Raji (cell line): ENCODE measurements at regions not wholly inside any gene's neighbourhood (a gene's known extent, or its start where the extent isn't known, plus 50 kb on each side); places are given as distances from the start of the nearest gene placed in this dataset.

Experiments used
- POLR2A ChIP-seq: IDR thresholded peaks from 2 replicates; pipeline ENCODE4 v1.6.1; 2011; ENCODE audit warnings: low read depth, low read length, control low read depth; ENCODE audit not compliant: insufficient read depth

DNA sequence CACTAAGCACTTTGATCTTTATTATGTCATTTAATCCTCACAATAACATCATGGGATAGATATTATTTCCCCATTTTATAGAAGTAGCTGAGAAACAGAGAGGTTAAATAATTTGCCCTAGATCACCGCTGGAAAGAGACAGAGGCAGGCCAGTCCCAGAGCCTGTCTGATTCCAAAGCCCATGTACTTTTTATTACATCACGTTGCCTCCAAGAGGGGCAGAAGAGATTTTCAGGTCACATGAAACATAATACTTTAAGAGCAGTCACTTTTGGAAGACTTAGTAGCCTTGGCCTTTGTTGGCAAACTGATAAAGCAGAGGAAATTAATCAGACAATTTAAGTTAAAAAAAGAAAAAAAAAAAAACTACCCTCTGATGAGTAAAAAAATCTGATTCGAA is 200.2 kb upstream of the ARHGAP20 start:
- TF ChIP-seq POLR2A, result no peak

DNA sequence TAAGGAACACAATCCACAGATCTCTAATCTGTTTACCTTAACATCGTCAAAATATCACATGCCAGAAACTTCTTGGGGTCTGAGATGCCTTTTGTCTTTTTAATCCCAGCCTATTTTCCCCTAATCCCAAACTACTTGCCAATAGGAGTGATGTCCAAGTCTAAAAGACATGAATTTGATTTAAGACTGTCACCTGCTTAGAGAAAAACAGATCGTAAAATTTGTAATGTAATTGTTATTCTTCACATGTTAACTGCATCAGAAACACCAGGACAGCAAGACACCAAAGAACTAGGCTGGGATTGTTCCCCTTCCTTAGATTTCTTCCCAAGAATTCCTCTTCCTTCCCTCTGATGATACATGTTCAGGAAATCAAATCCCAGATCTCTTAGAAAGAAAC is 198.1 kb upstream of the ARHGAP20 start:
- TF ChIP-seq POLR2A, result no peak

DNA sequence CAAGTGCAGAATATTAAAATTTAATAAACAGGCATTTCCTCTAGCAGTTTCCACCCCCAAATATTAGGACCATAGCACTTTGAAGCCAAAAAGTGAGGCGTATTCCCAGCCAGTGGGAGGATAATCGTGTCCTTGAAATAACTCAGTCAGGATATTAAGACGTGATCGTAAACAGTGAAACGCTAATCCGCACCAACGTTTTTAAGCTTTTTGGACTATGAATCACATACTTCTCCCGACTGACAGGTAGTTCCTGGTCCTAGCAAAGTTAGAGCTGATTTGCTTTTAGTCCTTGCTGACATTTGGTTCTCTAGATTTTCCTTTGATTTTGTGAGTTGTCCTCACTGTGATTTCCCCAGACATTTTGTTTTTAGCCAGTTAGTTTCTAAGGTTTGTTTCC is 197.1 kb upstream of the ARHGAP20 start:
- TF ChIP-seq POLR2A, result no peak

DNA sequence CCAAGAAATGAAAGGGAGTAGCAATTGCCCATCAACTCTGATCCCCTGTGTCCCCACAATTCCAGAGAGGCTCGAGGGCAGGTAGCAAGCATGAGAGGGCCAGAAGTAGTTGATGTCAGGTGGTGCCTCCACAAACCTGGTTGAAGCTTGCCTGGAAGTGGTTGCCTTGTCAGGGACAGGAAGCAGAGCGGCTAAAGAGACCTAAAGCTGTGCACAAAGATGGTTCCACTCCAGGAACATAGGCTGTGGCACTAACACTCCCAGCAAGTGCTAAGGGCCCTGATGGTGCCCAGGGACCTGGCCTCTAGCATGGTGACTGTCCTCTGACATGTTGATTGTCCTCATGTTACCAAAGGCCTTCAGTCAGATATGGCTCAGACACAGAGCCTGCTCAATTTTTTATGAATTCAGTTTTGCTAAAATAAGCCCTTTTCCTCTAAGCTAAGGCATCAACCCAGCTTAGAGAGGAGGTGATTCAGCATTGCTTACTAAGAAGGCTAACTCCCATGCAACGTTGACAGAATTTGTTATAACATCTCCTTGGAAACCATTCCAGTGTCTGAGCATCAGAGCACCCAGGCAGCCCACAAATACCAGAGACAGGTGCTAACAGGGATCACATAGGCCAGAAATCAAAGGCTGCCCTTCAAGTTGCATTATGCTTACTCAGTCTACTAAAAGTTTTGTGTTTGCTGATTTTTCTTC is 196.3 kb upstream of the ARHGAP20 start:
- no peak for TF ChIP-seq POLR2A

DNA sequence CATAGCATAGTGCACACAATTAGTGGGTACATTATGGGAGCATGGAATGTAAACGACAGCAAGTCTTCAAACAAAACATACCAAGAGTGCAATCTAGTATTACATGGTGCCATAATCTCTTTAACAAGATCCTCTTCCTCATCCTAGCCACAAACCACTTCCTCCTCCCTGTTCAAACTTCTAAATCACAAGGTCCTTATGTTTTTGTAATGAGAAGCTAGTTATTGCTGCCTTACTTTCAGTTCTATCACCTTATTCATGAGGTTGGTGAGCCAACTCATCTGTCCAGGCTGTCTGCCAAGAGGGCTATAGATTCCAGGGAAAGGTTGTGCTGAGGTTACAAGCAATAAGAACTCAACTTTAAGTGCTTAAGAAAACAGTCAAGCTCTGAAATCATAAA is 195.4 kb upstream of the ARHGAP20 start:
- TF ChIP-seq POLR2A, result no peak

DNA sequence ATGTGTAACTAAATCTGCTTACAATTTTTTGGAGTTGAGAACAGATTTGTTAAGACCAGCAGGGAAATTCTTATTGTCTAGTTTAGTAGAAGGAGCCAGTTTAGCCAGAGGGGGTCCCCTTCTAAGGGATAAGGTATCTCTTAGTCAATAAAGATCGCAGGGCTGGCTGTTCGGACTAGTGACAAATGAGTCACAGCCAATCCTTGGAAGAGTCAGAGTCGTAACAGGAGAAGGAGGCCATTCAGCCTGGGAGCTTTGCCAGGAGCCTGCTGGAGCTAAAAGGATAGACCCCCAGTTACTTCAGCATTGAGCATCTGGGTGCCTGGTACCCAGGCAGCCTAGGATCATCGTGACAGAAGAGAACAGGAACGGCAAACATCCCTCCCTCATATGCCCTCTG is 191.6 kb upstream of the ARHGAP20 start:
- no peak for TF ChIP-seq POLR2A

DNA sequence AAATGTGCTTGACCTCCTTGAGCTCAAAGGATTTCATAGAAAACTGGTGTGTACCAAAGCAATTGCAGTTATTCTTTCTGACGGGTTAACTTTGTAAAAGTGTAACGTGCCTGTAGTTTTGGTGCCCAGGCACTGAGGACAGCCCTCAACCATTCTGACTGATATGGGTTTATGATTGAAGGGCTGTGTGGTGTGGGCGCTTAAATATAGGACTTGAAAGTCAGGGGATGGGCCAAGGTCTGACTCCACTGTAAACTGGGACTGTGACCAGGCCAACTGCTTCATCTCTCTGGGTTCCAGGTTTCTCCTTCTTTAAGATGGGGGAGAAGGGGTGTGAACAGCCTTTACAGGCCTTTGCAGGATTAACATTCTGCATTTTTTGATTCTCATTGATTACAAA is 191.1 kb upstream of the ARHGAP20 start:
- no peak for TF ChIP-seq POLR2A

DNA sequence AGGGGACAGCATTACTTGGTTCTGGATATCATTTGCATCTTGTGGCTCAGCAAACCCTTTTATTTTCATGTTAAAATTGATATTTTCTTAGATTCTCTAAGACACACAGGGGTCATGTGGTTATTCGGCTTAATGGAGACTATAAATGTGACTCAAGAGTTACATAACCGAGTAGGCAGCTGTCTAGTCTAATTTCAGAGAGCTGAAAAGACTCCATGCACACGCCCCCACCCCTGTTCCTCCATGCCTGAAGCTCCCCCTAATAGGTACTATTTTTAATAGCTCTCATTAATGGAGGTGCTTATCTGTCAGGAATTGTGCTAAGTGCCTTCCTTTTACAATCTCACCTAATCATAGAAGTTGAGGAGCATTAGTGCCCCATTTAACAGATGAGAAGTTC is 189.2 kb upstream of the ARHGAP20 start:
- no peak for TF ChIP-seq POLR2A

DNA sequence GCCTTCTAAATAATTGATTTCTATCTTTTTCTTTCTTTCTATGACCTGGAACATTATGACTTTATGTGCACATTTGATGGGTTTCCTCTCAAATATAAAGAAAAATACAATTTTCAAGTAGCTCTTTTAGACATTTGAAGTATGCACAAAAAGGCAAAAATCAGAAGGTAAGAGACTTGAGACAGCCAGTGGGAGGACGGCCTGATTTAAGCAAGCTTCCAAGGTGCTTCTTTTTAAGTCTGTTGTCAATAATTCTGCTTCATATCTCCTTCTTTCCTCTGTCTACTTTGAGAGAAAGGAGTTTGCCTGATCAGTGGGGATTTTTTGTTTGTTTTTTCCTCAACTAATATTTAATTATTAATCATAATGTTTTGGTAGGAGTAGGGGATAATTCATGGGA is 188.2 kb upstream of the ARHGAP20 start:
- no peak for TF ChIP-seq POLR2A

DNA sequence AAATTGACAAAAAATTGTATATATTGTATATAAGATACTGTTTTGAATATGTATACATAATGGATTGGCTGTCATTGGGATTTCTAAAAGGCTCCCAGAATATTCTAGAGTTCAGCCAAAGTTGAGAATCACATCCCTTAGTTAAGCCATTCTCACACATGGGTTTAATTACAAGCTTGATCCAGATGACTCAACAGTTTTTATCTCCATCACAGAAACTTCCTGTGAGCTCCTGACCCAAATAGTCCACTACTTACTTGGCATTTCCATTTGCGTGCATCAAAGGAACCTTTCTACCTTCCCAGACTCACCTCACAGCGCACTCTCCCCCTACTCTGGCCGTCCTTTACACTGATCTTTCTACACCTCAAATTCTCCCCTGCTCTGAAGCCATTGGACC is 184.8 kb upstream of the ARHGAP20 start:
- TF ChIP-seq POLR2A, result no peak

DNA sequence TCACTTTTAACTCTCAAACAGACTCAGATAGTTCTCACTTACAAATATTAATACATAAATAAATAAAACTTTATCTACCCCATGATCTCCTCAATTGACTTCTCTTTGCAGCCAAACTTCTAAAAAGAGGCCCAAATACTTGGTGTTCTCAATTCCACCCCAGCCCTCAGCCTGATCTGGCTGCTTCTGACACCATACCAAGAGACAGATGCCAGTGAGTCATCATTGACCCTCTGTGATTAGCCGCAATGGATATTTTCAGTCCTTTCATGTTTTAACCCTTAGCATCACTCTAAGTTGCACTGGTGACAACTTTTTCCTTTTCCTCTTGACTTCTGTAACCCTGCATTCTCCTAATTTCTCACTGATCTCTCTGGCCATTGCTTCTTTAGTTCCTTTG is 184.1 kb upstream of the ARHGAP20 start:
- TF ChIP-seq POLR2A, result no peak

DNA sequence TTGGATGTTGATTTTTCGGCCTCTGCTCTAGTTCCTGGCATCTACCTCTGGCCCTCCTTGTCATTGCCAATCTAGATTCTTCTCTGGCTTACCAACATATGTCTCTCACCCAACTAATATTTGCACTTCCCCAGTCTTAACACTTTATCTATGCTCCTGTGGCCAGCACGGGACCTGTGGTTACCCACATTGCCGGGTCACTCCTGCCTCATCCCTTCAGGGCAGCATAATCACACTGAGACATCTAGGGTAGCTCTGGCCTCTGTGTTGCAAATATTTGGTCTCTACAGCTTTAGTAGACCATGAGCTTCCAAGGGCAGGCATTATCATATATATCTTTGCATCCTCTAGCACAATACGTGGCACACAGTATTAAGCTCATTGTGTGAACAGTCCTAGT is 182.0 kb upstream of the ARHGAP20 start:
- no peak for TF ChIP-seq POLR2A

DNA sequence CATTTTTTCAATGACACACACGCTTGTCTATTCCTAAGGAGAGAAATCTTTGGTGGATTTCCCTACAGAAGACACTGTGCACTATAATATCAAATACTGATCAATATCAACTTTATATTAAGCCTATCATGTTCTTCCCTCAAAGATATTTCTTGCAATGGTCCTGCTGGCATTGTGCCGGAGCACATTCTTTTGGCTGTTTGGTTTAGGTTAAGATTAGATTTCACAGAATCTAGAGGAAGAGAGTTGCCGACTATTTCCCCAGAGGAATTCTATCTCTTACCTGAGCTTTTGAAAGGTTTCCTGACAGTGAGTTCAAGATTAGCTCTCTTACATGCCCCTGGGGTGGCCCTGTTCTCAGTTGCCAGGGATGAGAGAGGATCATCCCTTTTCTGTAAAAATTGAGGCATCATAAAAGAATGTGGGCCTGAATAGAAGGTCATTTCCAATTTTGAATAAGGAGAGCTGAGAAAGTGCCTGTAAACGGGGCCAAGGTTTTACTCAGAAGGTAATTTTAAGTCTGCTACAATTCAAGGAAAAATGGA is 180.6 kb upstream of the ARHGAP20 start:
- TF ChIP-seq POLR2A, result no peak

DNA sequence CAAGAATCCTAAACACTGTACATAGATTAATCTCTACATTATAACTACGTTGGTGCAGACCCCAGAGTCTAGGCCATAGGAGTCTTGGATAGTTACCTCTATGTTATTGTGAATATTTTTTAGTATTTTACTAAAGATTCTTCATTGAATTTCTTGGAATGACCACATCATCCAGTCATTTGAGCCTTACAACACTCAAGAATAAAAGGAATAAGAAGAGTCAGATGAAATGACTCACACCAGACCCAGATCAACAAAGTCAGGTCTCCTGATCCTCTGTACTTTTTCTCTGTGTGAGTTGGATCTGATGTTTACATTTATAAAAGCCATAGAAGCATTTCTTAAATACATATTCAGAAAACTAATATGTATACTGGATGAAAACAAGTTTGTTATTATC is 179.2 kb upstream of the ARHGAP20 start:
- TF ChIP-seq POLR2A, result no peak

DNA sequence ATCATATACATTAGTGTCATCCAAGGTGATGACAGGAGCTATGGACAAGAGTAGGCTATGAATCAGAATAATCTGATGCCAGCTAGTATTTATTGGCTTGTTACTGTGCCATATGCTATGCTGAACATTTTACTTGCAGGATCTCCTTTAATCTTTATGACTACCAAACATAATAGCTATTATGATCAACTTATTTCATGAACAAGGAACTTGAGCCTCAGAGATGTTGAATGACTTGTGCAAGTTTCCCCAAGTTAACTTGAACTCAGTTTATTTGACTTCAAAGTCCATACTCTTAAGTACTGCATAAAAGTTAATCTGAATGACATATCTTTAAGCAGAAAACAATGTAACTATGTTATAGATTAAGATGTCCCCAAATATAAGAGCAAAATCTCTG is 178.8 kb upstream of the ARHGAP20 start:
- no peak for TF ChIP-seq POLR2A

DNA sequence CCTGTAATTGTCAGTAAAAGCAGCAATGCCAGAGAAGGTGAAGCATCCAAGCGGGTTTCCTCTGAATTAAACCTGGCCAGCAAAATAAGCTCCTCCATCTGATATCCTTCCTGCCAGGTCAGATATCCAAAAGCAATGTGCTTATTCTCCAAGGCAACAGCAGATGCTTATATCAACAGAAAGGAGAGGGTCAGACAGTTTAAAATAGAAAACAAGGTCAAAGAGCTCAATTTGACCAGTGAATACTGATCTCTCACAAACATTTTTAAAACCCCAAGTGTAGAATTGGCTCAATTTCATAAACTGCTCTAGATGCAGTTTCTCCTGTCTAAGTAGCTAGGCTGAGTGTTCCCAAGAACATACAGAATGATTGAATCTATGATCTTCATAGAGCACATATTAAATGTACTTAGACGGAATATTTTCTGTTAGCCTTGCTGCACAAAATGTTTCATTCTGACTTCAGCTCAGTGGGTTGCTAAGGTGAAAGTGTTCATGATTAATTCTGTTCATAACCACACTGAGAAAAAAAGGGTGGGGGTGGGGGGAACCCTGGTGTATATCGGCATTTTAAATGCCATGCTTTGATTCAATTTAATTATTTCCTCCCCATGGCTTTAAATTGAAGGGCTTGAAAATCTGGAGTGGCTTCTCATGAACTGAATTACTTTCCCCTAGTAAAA is 174.2 kb upstream of the ARHGAP20 start:
- TF ChIP-seq POLR2A, result no peak
